LNCaP clone FGC (cell line): ENCODE measurements at regions not wholly inside any gene's neighbourhood (a gene's known extent, or its start where the extent isn't known, plus 50 kb on each side); places are given as distances from the start of the nearest gene placed in this dataset.

Source experiments
- DNase-seq: peaks from one replicate; pipeline ENCODE4 v3.0.0-alpha.2; 2011; ENCODE audit warnings: low read depth
- H3K4me3 ChIP-seq: 2 replicates; pipeline ENCODE4 v1.5.1; 2011; ENCODE audit warnings: mild to moderate bottlenecking, low read depth, low read length, control low read depth
- CTCF ChIP-seq: IDR thresholded peaks from 2 replicates; pipeline ENCODE4 v1.5.1; 2012; ENCODE audit warnings: mild to moderate bottlenecking; ENCODE audit not compliant: control insufficient read depth, insufficient read depth; ENCODE audit errors: extremely low read depth

GRCh38 chr10:78318305-78318704, 284.6 kb downstream of the RPS24 start:
- no peak for TF ChIP-seq CTCF
- DNase-seq: no peak
- H3K4me3 ChIP-seq: no peak overlapping the region

GRCh38 chr10:78319371-78319770, 285.7 kb downstream of the RPS24 start:
- no peak for TF ChIP-seq CTCF
- H3K4me3 ChIP-seq: no peak overlapping the region
- DNase-seq: no peak

GRCh38 chr10:78319841-78320240, 286.2 kb downstream of the RPS24 start:
- TF ChIP-seq CTCF: no peak

GRCh38 chr10:78320506-78320905, 286.8 kb downstream of the RPS24 start:
- DNase-seq: no peak
- no peak overlapping the region for H3K4me3 ChIP-seq
- no peak for TF ChIP-seq CTCF

More at GRCh38 chr10:78319841-78320240, 286.2 kb downstream of the RPS24 start:
- no peak overlapping the region for H3K4me3 ChIP-seq
- DNase-seq: no peak

- no peak overlapping the region for H3K4me3 ChIP-seq
- no peak for DNase-seq
- TF ChIP-seq CTCF: no peak
Measured at GRCh38 chr10:78321000-78321399, 287.3 kb downstream of the RPS24 start.

GRCh38 chr10:78321500-78321899, 287.8 kb downstream of the RPS24 start:
- H3K4me3 ChIP-seq: no peak overlapping the region
- no peak for TF ChIP-seq CTCF
- no peak for DNase-seq

GRCh38 chr10:78326372-78326771, 292.7 kb downstream of the RPS24 start:
- no peak for TF ChIP-seq CTCF
- DNase-seq: no peak
- H3K4me3 ChIP-seq: no peak overlapping the region
